Vagina (tissue), 2 donors: ENCODE measurements at regions not wholly inside any gene's neighbourhood (a gene's known extent, or its start where the extent isn't known, plus 50 kb on each side); places are given as distances from the start of the nearest gene placed in this dataset.

Experiments
- DNase-seq, 2 donors: peaks; one replicate each; pipeline ENCODE4 v3.0.0-alpha.2; 2017; ENCODE audit errors: extremely low spot score in 2 of 2
- H3K27ac ChIP-seq: fragments of 200-600 bp; sonication (generic); one replicate; pipeline ENCODE4 v1.5.1; 2019
- H3K27me3 ChIP-seq: fragments of 200-600 bp; sonication (generic); one replicate; pipeline ENCODE4 v1.5.1; 2019
- H3K36me3 ChIP-seq, 2 donors: fragments of 200-600 bp; sonication (generic); one replicate each; pipeline ENCODE4 v1.5.1; 2017 to 2019
- H3K4me1 ChIP-seq: fragments of 200-600 bp; sonication (generic); one replicate; pipeline ENCODE4 v1.5.1; 2019
- H3K4me3 ChIP-seq, 2 donors: fragments of 200-600 bp; sonication (generic); 1 replicate in 1 of 2; 2 replicates in 1 of 2; pipeline ENCODE4 v1.5.1; 2016 to 2019
- H3K9me3 ChIP-seq: fragments of 200-600 bp; sonication (generic); one replicate; pipeline ENCODE4 v1.5.1; 2019
- CTCF ChIP-seq, 3 experiments: fragments of 450-650 bp in 2 of 3; fragments of 200-600 bp in 1 of 3; sonication (generic) in 1 of 3; IDR thresholded peaks; one replicate each; pipeline ENCODE4 v1.5.1; 2017 to 2019; ENCODE audit warnings: antibody characterized with exemption in 3 of 3, mild to moderate bottlenecking in 2 of 3, moderate library complexity in 2 of 3
- POLR2A ChIP-seq, 2 donors: fragments of 450-650 bp; IDR thresholded peaks; one replicate each; pipeline ENCODE4 v1.6.1; 2017; ENCODE audit warnings: antibody characterized with exemption in 2 of 2, mild to moderate bottlenecking in 2 of 2, moderate library complexity in 2 of 2
- POLR2AphosphoS5 ChIP-seq, 2 donors: sonication (generic); formaldehyde crosslinking; IDR thresholded peaks; one replicate each; pipeline ENCODE4 v1.9.0; 2017; ENCODE audit warnings: antibody characterized with exemption in 2 of 2, mild to moderate bottlenecking in 2 of 2, low read depth in 1 of 2; ENCODE audit not compliant: insufficient read depth in 1 of 2
- intact Hi-C: fragments of 100-400 bp; cut with DNase I; formaldehyde crosslinking; loops from one replicate; pipeline ENCODE4 v1.15.1; 2023

DNA sequence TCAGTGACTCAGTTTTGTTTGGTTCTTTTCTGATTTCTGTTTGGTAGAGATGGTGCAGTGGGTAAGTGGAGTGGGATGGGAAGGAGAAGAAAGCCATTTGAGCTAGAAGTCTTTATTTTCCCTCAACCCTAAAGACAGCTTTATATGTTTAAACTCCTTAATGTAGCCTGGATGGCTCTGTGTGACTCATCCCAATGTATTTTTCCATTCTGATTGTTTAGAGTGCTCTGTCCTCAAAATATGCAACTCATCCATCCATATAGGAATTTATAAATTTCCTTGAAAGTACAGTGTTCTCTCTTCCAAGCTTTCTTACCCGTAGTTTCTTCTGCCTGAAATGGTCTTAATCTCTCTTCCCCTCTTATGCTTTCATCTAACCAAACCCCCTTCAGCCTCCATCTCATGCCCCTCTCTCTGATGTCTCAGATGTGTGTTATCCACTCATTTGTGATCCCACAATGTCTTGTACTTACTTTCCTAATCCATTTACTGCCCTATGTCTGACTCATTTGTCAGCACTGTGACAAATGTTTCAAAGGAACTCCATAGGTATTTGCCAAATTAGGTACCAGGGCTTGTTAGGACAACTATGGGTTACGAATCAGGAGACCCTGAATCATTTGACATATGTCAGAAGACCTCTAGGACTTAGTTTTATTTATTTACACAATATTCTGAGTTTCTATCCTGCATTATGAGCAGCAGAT lies 217.5 kb upstream of the SGCD start:
- Histone ChIP-seq H3K4me1 (no peaks in the 10 kb centered on the region), H3K27me3 (no peaks in the 10 kb centered on the region), H3K9me3 (no peaks in the 10 kb centered on the region), H3K4me3 (no peak overlapping the region), H3K36me3 (no peaks in the 10 kb centered on the region), H3K27ac (no peak overlapping the region)
- TF ChIP-seq POLR2AphosphoS5 (IDR thresholded peaks at IDR 0.05; ENCODE audit: insufficient read depth in 1 of 2, low read depth in 1 of 2) = no peak
- no peak for TF ChIP-seq POLR2A (IDR thresholded peaks at IDR 0.05)
- TF ChIP-seq CTCF (IDR thresholded peaks at IDR 0.05) = no peak
- DNase-seq = no peak
- intact Hi-C loops = no loop called here

GRCh38 chr5:156119692-156120091 lies 207.3 kb upstream of the SGCD start:
- DNase-seq = no peak
- H3K9me3 ChIP-seq = no peaks in the 10 kb centered on the region
- TF ChIP-seq CTCF (IDR thresholded peaks at IDR 0.05) = no peak
- no peak for TF ChIP-seq POLR2AphosphoS5 (IDR thresholded peaks at IDR 0.05; ENCODE audit: insufficient read depth in 1 of 2, low read depth in 1 of 2)
- TF ChIP-seq POLR2A (IDR thresholded peaks at IDR 0.05) = no peak
- no peaks in the 10 kb centered on the region for H3K4me1 ChIP-seq
- no peaks in the 10 kb centered on the region for H3K36me3 ChIP-seq
- no peak overlapping the region for H3K4me3 ChIP-seq
- no peaks in the 10 kb centered on the region for H3K27me3 ChIP-seq
- intact Hi-C loops = no loop called here
- no peak overlapping the region for H3K27ac ChIP-seq

GRCh38 chr5:156120777-156121176 lies 206.2 kb upstream of the SGCD start:
- no peaks in the 10 kb centered on the region for H3K4me1 ChIP-seq
- no peak for TF ChIP-seq POLR2A (IDR thresholded peaks at IDR 0.05)
- TF ChIP-seq CTCF (IDR thresholded peaks at IDR 0.05) = no peak
- TF ChIP-seq POLR2AphosphoS5 (IDR thresholded peaks at IDR 0.05; ENCODE audit: insufficient read depth in 1 of 2, low read depth in 1 of 2) = no peak
- no peak overlapping the region for H3K4me3 ChIP-seq
- H3K27me3 ChIP-seq = no peaks in the 10 kb centered on the region
- DNase-seq = no peak
- intact Hi-C loops = no loop called here
- no peaks in the 10 kb centered on the region for H3K9me3 ChIP-seq
- no peak overlapping the region for H3K27ac ChIP-seq
- no peaks in the 10 kb centered on the region for H3K36me3 ChIP-seq

- Histone ChIP-seq H3K27me3 (no peaks in the 10 kb centered on the region), H3K27ac (no peak overlapping the region), H3K9me3 (no peaks in the 10 kb centered on the region), H3K36me3 (no peaks in the 10 kb centered on the region), H3K4me1 (no peaks in the 10 kb centered on the region), H3K4me3 (no peak overlapping the region)
- no peak for TF ChIP-seq POLR2A (IDR thresholded peaks at IDR 0.05)
- intact Hi-C loops = no loop called here
- DNase-seq = no peak
Observed at GRCh38 chr5:156121234-156121633, 205.7 kb upstream of the SGCD start.

DNA sequence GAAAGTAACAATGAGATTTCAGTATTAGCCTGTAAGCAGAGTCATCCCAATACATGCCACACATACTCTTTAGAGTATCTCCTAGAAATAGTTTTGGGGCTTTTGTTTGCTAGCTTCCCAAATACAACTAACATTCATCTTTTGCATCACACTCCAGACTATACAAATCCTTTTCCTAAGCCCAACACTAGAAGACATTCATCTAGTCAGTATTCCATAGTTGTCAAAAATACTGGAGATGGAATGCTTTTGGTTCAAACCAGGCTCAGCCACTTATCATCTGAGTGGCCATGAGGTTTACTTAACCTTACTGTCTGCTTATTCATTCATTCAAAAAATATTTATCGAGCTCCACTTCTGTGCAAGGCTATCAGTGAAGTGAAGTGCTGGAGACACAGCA lies 205.1 kb upstream of the SGCD start:
- no peak overlapping the region for H3K27ac ChIP-seq
- no peak overlapping the region for H3K4me3 ChIP-seq
- H3K36me3 ChIP-seq = no peaks in the 10 kb centered on the region
- no peaks in the 10 kb centered on the region for H3K27me3 ChIP-seq
- no peak for TF ChIP-seq POLR2AphosphoS5 (IDR thresholded peaks at IDR 0.05; ENCODE audit: insufficient read depth in 1 of 2, low read depth in 1 of 2)
- TF ChIP-seq POLR2A (IDR thresholded peaks at IDR 0.05) = no peak
- no peak for TF ChIP-seq CTCF (IDR thresholded peaks at IDR 0.05)
- H3K9me3 ChIP-seq = no peaks in the 10 kb centered on the region
- intact Hi-C loops = no loop called here
- H3K4me1 ChIP-seq = no peaks in the 10 kb centered on the region
- DNase-seq = no peak
